Right cardiac atrium (tissue), 5 donors: ENCODE measurements at regions not wholly inside any gene's neighbourhood (a gene's known extent, or its start where the extent isn't known, plus 50 kb on each side); places are given as distances from the start of the nearest gene placed in this dataset.

Experiments used
- ATAC-seq, 2 donors: fragments of 200-7000 bp; cut with Tn5 transposase; one replicate each; pipeline versions ENCODE4 v1.8.0 to v1.9.1; 2020; ENCODE audit warnings: moderate library complexity in 2 of 2, mild to moderate bottlenecking in 1 of 2
- DNase-seq, 3 donors: peaks; one replicate each; pipeline ENCODE4 v3.0.0-alpha.2; 2020
- H3K27ac ChIP-seq: one replicate; pipeline ENCODE4 v1.5.1; 2013; ENCODE audit warnings: mild to moderate bottlenecking, low read length, control low read depth, moderate library complexity
- H3K27me3 ChIP-seq: one replicate; pipeline ENCODE4 v1.6.1; 2013; ENCODE audit not compliant: control insufficient read depth, insufficient read depth
- H3K4me1 ChIP-seq: one replicate; pipeline ENCODE4 v1.6.1; 2013; ENCODE audit warnings: low read length; ENCODE audit not compliant: control insufficient read depth, insufficient read depth
- H3K4me3 ChIP-seq: one replicate; pipeline ENCODE4 v1.5.1; 2013; ENCODE audit warnings: low read length, control low read depth
- H3K9me3 ChIP-seq: one replicate; pipeline ENCODE4 v1.6.1; 2013; ENCODE audit warnings: low read length; ENCODE audit not compliant: control insufficient read depth
- WGBS: extraction: QIAGEN DNeasy Blood & Tissue Kit; methylation state at CpG from one replicate; pipeline ENCODE4 v1.1.7; 2013; 5-methylcytosine and 5-hydroxymethylcytosine counted together
- intact Hi-C, 4 donors: fragments of 100-400 bp; cut with DNase I; formaldehyde crosslinking; loops; one replicate each; pipeline versions ENCODE4 v1.11.0 to v1.14.0; 2022 to 2023
- donor health status: healthy with polysubstance abuse.
- donor health status: DM: no; HTN: yes; CAD: no.
- donor health status: DM: no; HTN: no; CAD: no.
- donor health status: DM: no; HTN: yes; CAD: no; lungs with severe emphysema.
- donor health status: DM: yes; HTN: yes; CAD: no.

GRCh38 chrX:36683507-36683906, 324.7 kb upstream of the FAM47C start:
- no peak for DNase-seq
- Histone ChIP-seq H3K27ac (no peak overlapping the region), H3K27me3 (no peaks in the 10 kb centered on the region), H3K4me3 (no peak overlapping the region), H3K4me1 (no peaks in the 10 kb centered on the region), H3K9me3 (no peaks in the 10 kb centered on the region)
- no peak for ATAC-seq
- 83% methylated on average over 1 of the region's 1 CpG for WGBS
- intact Hi-C loops = no loop called here

- no peak for ATAC-seq
- H3K4me3 ChIP-seq = no peak overlapping the region
- H3K27me3 ChIP-seq = no peaks in the 10 kb centered on the region
- no peaks in the 10 kb centered on the region for H3K4me1 ChIP-seq
- DNase-seq = no peak
- no peaks in the 10 kb centered on the region for H3K9me3 ChIP-seq
- H3K27ac ChIP-seq = no peak overlapping the region
- intact Hi-C loops = no loop called here
These were observed 324.1 kb upstream of the FAM47C start for GRCh38 chrX:36684053-36684452.

GRCh38 chrX:36721990-36722389, 286.2 kb upstream of the FAM47C start:
- Histone ChIP-seq H3K4me1 (no peaks in the 10 kb centered on the region), H3K27me3 (no peaks in the 10 kb centered on the region), H3K9me3 (no peaks in the 10 kb centered on the region), H3K27ac (no peak overlapping the region), H3K4me3 (no peak overlapping the region)
- ATAC-seq (no peak), DNase-seq (no peak)
- intact Hi-C loops = no loop called here
- WGBS = 75% methylated on average over 3 of the region's 3 CpGs

- H3K4me3 ChIP-seq = no peak overlapping the region
- H3K27ac ChIP-seq = no peak overlapping the region
- no peak for DNase-seq
- no peaks in the 10 kb centered on the region for H3K4me1 ChIP-seq
- no peaks in the 10 kb centered on the region for H3K9me3 ChIP-seq
- ATAC-seq = no peak
- no peaks in the 10 kb centered on the region for H3K27me3 ChIP-seq
- WGBS = 64% methylated on average over 2 of the region's 2 CpGs
- intact Hi-C loops = no loop called here
These were observed 254.6 kb upstream of the FAM47C start for GRCh38 chrX:36753602-36754001.

- 85% methylated on average over 2 of the region's 2 CpGs for WGBS
- Histone ChIP-seq H3K27me3 (no peaks in the 10 kb centered on the region), H3K4me1 (no peaks in the 10 kb centered on the region), H3K4me3 (no peak overlapping the region), H3K27ac (no peak overlapping the region), H3K9me3 (no peaks in the 10 kb centered on the region)
- DNase-seq = no peak
- ATAC-seq = no peak
- intact Hi-C loops = no loop called here
These were observed 220.4 kb upstream of the FAM47C start for GRCh38 chrX:36787752-36788151.

- DNase-seq (no peak), ATAC-seq (no peak)
- Histone ChIP-seq H3K27me3 (no peaks in the 10 kb centered on the region), H3K4me3 (no peak overlapping the region), H3K27ac (no peak overlapping the region), H3K9me3 (no peaks in the 10 kb centered on the region), H3K4me1 (no peaks in the 10 kb centered on the region)
- intact Hi-C loops = no loop called here
- WGBS = 76% methylated on average over 4 of the region's 4 CpGs
These were observed 205.0 kb upstream of the FAM47C start for GRCh38 chrX:36803151-36803550.

GRCh38 chrX:36804066-36804465, 204.1 kb upstream of the FAM47C start:
- WGBS = 66% methylated on average over 6 of the region's 6 CpGs
- H3K9me3 ChIP-seq = no peaks in the 10 kb centered on the region
- DNase-seq (no peak), ATAC-seq (no peak)
- intact Hi-C loops = no loop called here
- H3K4me1 ChIP-seq = no peaks in the 10 kb centered on the region
- H3K4me3 ChIP-seq = no peak overlapping the region
- H3K27ac ChIP-seq = no peak overlapping the region
- H3K27me3 ChIP-seq = no peaks in the 10 kb centered on the region

GRCh38 chrX:36844857-36845256, 163.3 kb upstream of the FAM47C start:
- Histone ChIP-seq H3K9me3 (no peaks in the 10 kb centered on the region), H3K4me3 (no peak overlapping the region), H3K4me1 (no peaks in the 10 kb centered on the region), H3K27me3 (no peaks in the 10 kb centered on the region), H3K27ac (no peak overlapping the region)
- DNase-seq (no peak), ATAC-seq (no peak)
- WGBS = 93% methylated on average over 3 of the region's 3 CpGs
- intact Hi-C loops = no loop called here

- H3K27ac ChIP-seq = no peak overlapping the region
- H3K4me3 ChIP-seq = no peak overlapping the region
- WGBS = 63% methylated on average over 4 of the region's 4 CpGs
- no peaks in the 10 kb centered on the region for H3K9me3 ChIP-seq
- DNase-seq (no peak), ATAC-seq (no peak)
- intact Hi-C loops = no loop called here
- no peaks in the 10 kb centered on the region for H3K4me1 ChIP-seq
- H3K27me3 ChIP-seq = no peaks in the 10 kb centered on the region
These were observed 160.7 kb upstream of the FAM47C start for GRCh38 chrX:36847496-36847895.

- 79% methylated on average over 2 of the region's 2 CpGs for WGBS
- no peak for ATAC-seq
- no peak for DNase-seq
- H3K27ac ChIP-seq = no peak overlapping the region
- H3K4me3 ChIP-seq = no peak overlapping the region
- no peaks in the 10 kb centered on the region for H3K4me1 ChIP-seq
- H3K27me3 ChIP-seq = no peaks in the 10 kb centered on the region
- no peaks in the 10 kb centered on the region for H3K9me3 ChIP-seq
- intact Hi-C loops = no loop called here
These were observed 158.8 kb upstream of the FAM47C start for GRCh38 chrX:36849407-36849806.

- H3K27me3 ChIP-seq = no peaks in the 10 kb centered on the region
- H3K4me3 ChIP-seq = no peak overlapping the region
- DNase-seq (no peak), ATAC-seq (no peak)
- 93% methylated on average over 3 of the region's 3 CpGs for WGBS
- H3K9me3 ChIP-seq = no peaks in the 10 kb centered on the region
- no peaks in the 10 kb centered on the region for H3K4me1 ChIP-seq
- intact Hi-C loops = no loop called here
- H3K27ac ChIP-seq = no peak overlapping the region
These were observed 151.3 kb upstream of the FAM47C start for GRCh38 chrX:36856849-36857248.

GRCh38 chrX:36859231-36859630, 148.9 kb upstream of the FAM47C start:
- no peak overlapping the region for H3K27ac ChIP-seq

More at GRCh38 chrX:36859231-36859630, 148.9 kb upstream of the FAM47C start:
- WGBS = 81% methylated on average over 7 of the region's 7 CpGs
- Histone ChIP-seq H3K9me3 (no peaks in the 10 kb centered on the region), H3K4me3 (no peak overlapping the region), H3K27me3 (no peaks in the 10 kb centered on the region), H3K4me1 (no peaks in the 10 kb centered on the region)
- ATAC-seq (no peak), DNase-seq (no peak)
- intact Hi-C loops = no loop called here
